GM19395 (cell line): ENCODE measurements at regions not wholly inside any gene's neighbourhood (a gene's known extent, or its start where the extent isn't known, plus 50 kb on each side); places are given as distances from the start of the nearest gene placed in this dataset.

Experiments used
- ATAC-seq: cut with Tn5 transposase; IDR thresholded peaks from one replicate; pipeline ENCODE4 v1.9.1; 2021; ENCODE audit warnings: mild to moderate bottlenecking, moderate library complexity; ENCODE audit not compliant: unreplicated experiment

- ATAC-seq: no peak
Observed at GRCh38 chr5:56337715-56338319, 104.7 kb upstream of the ANKRD55 start.

- ATAC-seq: no peak
Observed at GRCh38 chr5:56335212-56335611, 102.1 kb upstream of the ANKRD55 start.

GRCh38 chr5:56330806-56331205, 97.7 kb upstream of the ANKRD55 start:
- no peak for ATAC-seq

- no peak for ATAC-seq
Observed at GRCh38 chr5:56330167-56330566, 97.0 kb upstream of the ANKRD55 start.

- ATAC-seq: peak; percentile 56
Observed at GRCh38 chr5:56329652-56330051, 96.5 kb upstream of the ANKRD55 start.

- ATAC-seq: peak; percentile 55
Observed at GRCh38 chr5:56328753-56329560, 95.8 kb upstream of the ANKRD55 start.

- peak; percentile 69 for ATAC-seq
Observed at GRCh38 chr5:56327809-56328208, 94.7 kb upstream of the ANKRD55 start.

- no peak for ATAC-seq
Observed at GRCh38 chr5:56326770-56327169, 93.6 kb upstream of the ANKRD55 start.

GRCh38 chr5:56326116-56326515, 93.0 kb upstream of the ANKRD55 start:
- no peak for ATAC-seq

GRCh38 chr5:56325039-56325438, 91.9 kb upstream of the ANKRD55 start:
- no peak for ATAC-seq

- no peak for ATAC-seq
Observed at GRCh38 chr5:56323505-56323904, 90.4 kb upstream of the ANKRD55 start.

- no peak for ATAC-seq
Observed at GRCh38 chr5:56322592-56322991, 89.5 kb upstream of the ANKRD55 start.

GRCh38 chr5:56321236-56321881, 88.2 kb upstream of the ANKRD55 start:
- no peak for ATAC-seq

- no peak for ATAC-seq
Observed at GRCh38 chr5:56320686-56321085, 87.6 kb upstream of the ANKRD55 start.

- no peak for ATAC-seq
Observed at GRCh38 chr5:56319526-56320181, 86.5 kb upstream of the ANKRD55 start.

- peak; percentile 71 for ATAC-seq
Observed at GRCh38 chr5:56317923-56318561, 84.9 kb upstream of the ANKRD55 start.

- no peak for ATAC-seq
Observed at GRCh38 chr5:56316299-56316994, 83.3 kb upstream of the ANKRD55 start.

GRCh38 chr5:56314529-56314928, 81.4 kb upstream of the ANKRD55 start:
- no peak for ATAC-seq

- ATAC-seq: no peak
Observed at GRCh38 chr5:56313596-56313995, 80.5 kb upstream of the ANKRD55 start.

- no peak for ATAC-seq
Observed at GRCh38 chr5:56313004-56313531, 79.9 kb upstream of the ANKRD55 start.
